ENCODE measurements at regions not wholly inside any gene's neighbourhood (a gene's known extent, or its start where the extent isn't known, plus 50 kb on each side); places are given as distances from the start of the nearest gene placed in this dataset.

GRCh38 chr15:47846876-47847275 lies 129.6 kb downstream of the SEMA6D start:
- TF ChIP-seq CTCF (optimal IDR thresholded peaks at IDR 0.05 in 1 of 3, IDR thresholded peaks at IDR 0.05 in 1 of 3, conservative IDR thresholded peaks at IDR 0.05 in 1 of 3; ENCODE audit: extremely low read depth in 1 of 3, insufficient read depth in 2 of 3, low read length in 3 of 3) (no peak), EZH2 (IDR thresholded peaks at IDR 0.05; ENCODE audit: low read length) (no peak)
